ENCODE measurements at regions not wholly inside any gene's neighbourhood (a gene's known extent, or its start where the extent isn't known, plus 50 kb on each side); places are given as distances from the start of the nearest gene placed in this dataset.

GRCh38 chr4:188370777-188371176 is 231.5 kb downstream of the TRIML1 start:
- H3K27me3 ChIP-seq = no peaks in the 10 kb centered on the region
- no peaks in the 10 kb centered on the region; the same call in 1 of the 2 replicates for H3K9me3 ChIP-seq
- TF ChIP-seq, protein P1, sequence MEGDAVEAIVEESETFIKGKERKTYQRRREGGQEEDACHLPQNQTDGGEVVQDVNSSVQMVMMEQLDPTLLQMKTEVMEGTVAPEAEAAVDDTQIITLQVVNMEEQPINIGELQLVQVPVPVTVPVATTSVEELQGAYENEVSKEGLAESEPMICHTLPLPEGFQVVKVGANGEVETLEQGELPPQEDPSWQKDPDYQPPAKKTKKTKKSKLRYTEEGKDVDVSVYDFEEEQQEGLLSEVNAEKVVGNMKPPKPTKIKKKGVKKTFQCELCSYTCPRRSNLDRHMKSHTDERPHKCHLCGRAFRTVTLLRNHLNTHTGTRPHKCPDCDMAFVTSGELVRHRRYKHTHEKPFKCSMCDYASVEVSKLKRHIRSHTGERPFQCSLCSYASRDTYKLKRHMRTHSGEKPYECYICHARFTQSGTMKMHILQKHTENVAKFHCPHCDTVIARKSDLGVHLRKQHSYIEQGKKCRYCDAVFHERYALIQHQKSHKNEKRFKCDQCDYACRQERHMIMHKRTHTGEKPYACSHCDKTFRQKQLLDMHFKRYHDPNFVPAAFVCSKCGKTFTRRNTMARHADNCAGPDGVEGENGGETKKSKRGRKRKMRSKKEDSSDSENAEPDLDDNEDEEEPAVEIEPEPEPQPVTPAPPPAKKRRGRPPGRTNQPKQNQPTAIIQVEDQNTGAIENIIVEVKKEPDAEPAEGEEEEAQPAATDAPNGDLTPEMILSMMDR (IDR thresholded peaks at IDR 0.05; ENCODE audit: low read depth, low read length) = no peak
- no peaks in the 10 kb centered on the region for H3K4me1 ChIP-seq
- no peak for DNase-seq
- no peaks in the 10 kb centered on the region for H3K36me3 ChIP-seq
- H3K4me3 ChIP-seq (ENCODE audit: low read depth, low read length) = no peak overlapping the region

DNA sequence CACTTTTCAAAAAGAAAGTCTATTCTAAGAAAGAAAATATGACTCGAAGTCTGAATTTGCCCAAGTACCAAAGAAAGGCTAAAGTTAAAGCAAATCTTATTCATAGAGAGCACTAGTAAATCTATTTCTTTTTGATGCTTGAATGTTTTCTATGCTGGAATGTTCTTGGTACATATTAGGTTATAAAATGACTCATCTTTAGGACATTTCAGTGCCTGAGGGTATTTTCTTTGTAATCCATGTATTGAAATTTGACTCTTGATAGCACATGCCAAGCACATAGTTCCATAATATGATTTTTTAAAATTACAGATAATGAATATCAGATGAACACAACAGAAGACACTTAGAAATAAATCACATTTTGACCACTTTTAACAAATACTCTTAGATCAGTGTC is 232.8 kb downstream of the TRIML1 start:
- no peak for DNase-seq
- Histone ChIP-seq H3K4me1 (no peaks in the 10 kb centered on the region), H3K36me3 (no peaks in the 10 kb centered on the region), H3K4me3 (ENCODE audit: low read depth, low read length) (no peak overlapping the region), H3K9me3 (no peaks in the 10 kb centered on the region; the same call in 1 of the 2 replicates), H3K27me3 (no peaks in the 10 kb centered on the region)
- TF ChIP-seq, protein P1 (IDR thresholded peaks at IDR 0.05; ENCODE audit: low read depth, low read length) = no peak

GRCh38 chr4:188372829-188373228 is 233.6 kb downstream of the TRIML1 start:
- H3K4me3 ChIP-seq (ENCODE audit: low read depth, low read length) = no peak overlapping the region
- H3K4me1 ChIP-seq = no peaks in the 10 kb centered on the region
- no peaks in the 10 kb centered on the region for H3K27me3 ChIP-seq
- TF ChIP-seq, protein P1 (IDR thresholded peaks at IDR 0.05; ENCODE audit: low read depth, low read length) = no peak
- no peaks in the 10 kb centered on the region; the same call in 1 of the 2 replicates for H3K9me3 ChIP-seq
- no peak for DNase-seq
- H3K36me3 ChIP-seq = no peaks in the 10 kb centered on the region

DNA sequence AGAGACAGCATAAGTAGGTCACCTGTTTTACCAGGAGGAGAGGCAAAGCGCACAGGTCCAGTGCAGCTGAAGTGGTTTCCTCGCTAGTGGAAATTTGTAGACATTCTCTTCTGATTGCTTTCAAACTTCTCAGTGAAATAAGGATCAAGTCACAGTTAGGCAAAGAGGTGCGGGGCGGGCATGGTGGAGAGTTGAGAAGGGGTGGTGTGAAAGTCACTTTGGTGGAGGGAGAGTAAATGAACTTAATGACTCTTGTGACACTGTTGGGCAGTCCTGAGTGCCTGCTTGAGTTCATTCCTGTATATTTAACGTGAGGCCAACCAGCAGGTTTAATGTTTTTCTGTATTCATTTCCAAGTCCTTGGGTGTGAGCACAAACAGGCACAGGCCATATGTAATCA is 235.6 kb downstream of the TRIML1 start:
- Histone ChIP-seq H3K27me3 (no peaks in the 10 kb centered on the region), H3K36me3 (no peaks in the 10 kb centered on the region), H3K4me1 (no peaks in the 10 kb centered on the region), H3K9me3 (no peaks in the 10 kb centered on the region; the same call in 1 of the 2 replicates), H3K4me3 (ENCODE audit: low read depth, low read length) (no peak overlapping the region)
- TF ChIP-seq, protein P1 (IDR thresholded peaks at IDR 0.05; ENCODE audit: low read depth, low read length) = no peak
- DNase-seq = no peak

GRCh38 chr4:188377816-188378215 is 238.6 kb downstream of the TRIML1 start:
- TF ChIP-seq, protein P1 (IDR thresholded peaks at IDR 0.05; ENCODE audit: low read depth, low read length) = no peak
- H3K9me3 ChIP-seq = no peaks in the 10 kb centered on the region

DNA sequence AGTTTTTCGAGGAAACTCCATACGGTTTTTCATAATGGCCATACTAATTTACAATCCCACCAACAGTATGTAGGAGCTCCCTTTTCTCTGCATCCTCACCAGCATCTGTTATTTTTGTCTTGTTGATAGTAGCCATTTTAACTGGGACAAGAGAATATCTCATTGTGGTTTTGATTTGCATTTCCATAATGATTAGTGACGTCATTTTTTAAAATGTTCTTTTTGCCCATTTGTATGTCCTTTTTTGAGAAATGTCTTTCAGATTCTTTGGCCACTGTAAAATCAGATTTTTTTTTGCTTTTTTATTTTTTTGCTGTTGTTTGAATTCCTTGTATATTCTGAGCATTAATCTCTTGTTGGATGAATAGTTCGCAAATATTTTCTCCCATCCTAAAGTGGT is 243.9 kb downstream of the TRIML1 start:
- H3K4me1 ChIP-seq = no peaks in the 10 kb centered on the region
- no peaks in the 10 kb centered on the region for H3K36me3 ChIP-seq
- H3K4me3 ChIP-seq (ENCODE audit: low read depth, low read length) = no peak overlapping the region
- H3K27me3 ChIP-seq = no peaks in the 10 kb centered on the region
- no peak for DNase-seq
- no peaks in the 10 kb centered on the region for H3K9me3 ChIP-seq
- TF ChIP-seq, protein P1 (IDR thresholded peaks at IDR 0.05; ENCODE audit: low read depth, low read length) = no peak

More at GRCh38 chr4:188377816-188378215, 238.6 kb downstream of the TRIML1 start:
- Histone ChIP-seq H3K36me3 (no peaks in the 10 kb centered on the region), H3K4me1 (no peaks in the 10 kb centered on the region), H3K4me3 (ENCODE audit: low read depth, low read length) (no peak overlapping the region), H3K27me3 (no peaks in the 10 kb centered on the region)
- DNase-seq = no peak
